Gastroesophageal sphincter (tissue), 4 donors: ENCODE measurements at regions not wholly inside any gene's neighbourhood (a gene's known extent, or its start where the extent isn't known, plus 50 kb on each side); places are given as distances from the start of the nearest gene placed in this dataset.

Source experiments
- ATAC-seq: fragments of 150-250 bp; one replicate; pipeline ENCODE4 v1.9.1; 2016; ENCODE audit warnings: mild to moderate bottlenecking, moderate library complexity
- H3K27ac ChIP-seq, 4 donors: fragments of 200-600 bp; sonication (generic) in 3 of 4; 1 replicate in 3 of 4; 2 replicates in 1 of 4; pipeline ENCODE4 v1.5.1; 2016 to 2019
- H3K27me3 ChIP-seq: fragments of 200-600 bp; sonication (generic); one replicate; pipeline ENCODE4 v1.5.1; 2019
- H3K36me3 ChIP-seq, 2 donors: fragments of 200-600 bp; sonication (generic); one replicate each; pipeline ENCODE4 v1.5.1; 2019; ENCODE audit warnings: control low read depth in 1 of 2
- H3K4me1 ChIP-seq, 3 donors: fragments of 200-600 bp; sonication (generic); 1 replicate in 2 of 3; 2 replicates in 1 of 3; pipeline ENCODE4 v1.5.1; 2016 to 2019; ENCODE audit warnings: control low read depth in 2 of 3
- H3K4me3 ChIP-seq, 2 donors: fragments of 200-600 bp; sonication (generic); one replicate each; pipeline ENCODE4 v1.5.1; 2019; ENCODE audit warnings: mild to moderate bottlenecking in 1 of 2, moderate library complexity in 1 of 2
- H3K9me3 ChIP-seq, 3 donors: fragments of 200-600 bp; sonication (generic); one replicate each; pipeline ENCODE4 v1.5.1; 2017 to 2019; ENCODE audit warnings: control low read depth in 2 of 3
- EP300 ChIP-seq: sonication (generic); formaldehyde crosslinking; IDR thresholded peaks from one replicate; pipeline ENCODE4 v1.6.1; 2017; ENCODE audit warnings: antibody characterized with exemption, mild to moderate bottlenecking
- POLR2A ChIP-seq, 2 donors: fragments of 450-650 bp; IDR thresholded peaks; one replicate each; pipeline ENCODE4 v1.6.1; 2017; ENCODE audit warnings: antibody characterized with exemption in 2 of 2, mild to moderate bottlenecking in 2 of 2, moderate library complexity in 1 of 2
- POLR2AphosphoS5 ChIP-seq: sonication (generic); formaldehyde crosslinking; IDR thresholded peaks from one replicate; pipeline ENCODE4 v1.6.1; 2017; ENCODE audit warnings: antibody characterized with exemption
- WGBS, 2 donors: methylation state at CpG; one replicate each; pipeline ENCODE4 v1.1.5; 2018; ENCODE audit warnings: low coverage in 1 of 2; 5-methylcytosine and 5-hydroxymethylcytosine counted together
- TF ChIP-seq, protein P1 (sequence below), 4 experiments: fragments of 200-600 bp in 2 of 4; fragments of 450-650 bp in 2 of 4; sonication (generic) in 1 of 4; IDR thresholded peaks; one replicate each; pipeline ENCODE4 v1.5.1; 2017 to 2019; ENCODE audit warnings: antibody characterized with exemption in 4 of 4, mild to moderate bottlenecking in 2 of 4, moderate library complexity in 2 of 4

DNA sequence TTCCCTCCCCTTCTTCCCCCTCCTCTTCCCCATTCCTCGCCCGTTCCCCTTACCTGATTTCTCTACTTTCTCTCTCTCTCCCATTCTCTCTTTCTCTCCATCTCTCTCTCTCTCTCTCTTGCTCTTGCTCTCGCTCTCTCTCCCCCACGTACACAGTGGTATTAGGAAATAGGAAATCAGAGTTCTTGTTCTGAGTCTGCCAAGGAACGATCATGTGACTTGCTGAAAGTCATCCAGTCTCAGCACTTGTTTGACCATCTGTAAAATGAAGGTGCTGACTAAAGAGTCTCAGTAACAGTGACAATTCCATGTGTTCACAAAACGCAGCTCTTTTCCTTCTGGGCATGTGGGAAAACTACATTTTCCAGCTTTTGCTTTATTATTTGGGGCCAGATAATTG lies 445.0 kb upstream of the TGFBR2 start:
- no peaks in the 10 kb centered on the region for H3K36me3 ChIP-seq
- H3K27me3 ChIP-seq, result no peaks in the 10 kb centered on the region
- no peak overlapping the region for H3K4me3 ChIP-seq
- peak; percentile 46 for TF ChIP-seq POLR2AphosphoS5
- TF ChIP-seq, protein P1, sequence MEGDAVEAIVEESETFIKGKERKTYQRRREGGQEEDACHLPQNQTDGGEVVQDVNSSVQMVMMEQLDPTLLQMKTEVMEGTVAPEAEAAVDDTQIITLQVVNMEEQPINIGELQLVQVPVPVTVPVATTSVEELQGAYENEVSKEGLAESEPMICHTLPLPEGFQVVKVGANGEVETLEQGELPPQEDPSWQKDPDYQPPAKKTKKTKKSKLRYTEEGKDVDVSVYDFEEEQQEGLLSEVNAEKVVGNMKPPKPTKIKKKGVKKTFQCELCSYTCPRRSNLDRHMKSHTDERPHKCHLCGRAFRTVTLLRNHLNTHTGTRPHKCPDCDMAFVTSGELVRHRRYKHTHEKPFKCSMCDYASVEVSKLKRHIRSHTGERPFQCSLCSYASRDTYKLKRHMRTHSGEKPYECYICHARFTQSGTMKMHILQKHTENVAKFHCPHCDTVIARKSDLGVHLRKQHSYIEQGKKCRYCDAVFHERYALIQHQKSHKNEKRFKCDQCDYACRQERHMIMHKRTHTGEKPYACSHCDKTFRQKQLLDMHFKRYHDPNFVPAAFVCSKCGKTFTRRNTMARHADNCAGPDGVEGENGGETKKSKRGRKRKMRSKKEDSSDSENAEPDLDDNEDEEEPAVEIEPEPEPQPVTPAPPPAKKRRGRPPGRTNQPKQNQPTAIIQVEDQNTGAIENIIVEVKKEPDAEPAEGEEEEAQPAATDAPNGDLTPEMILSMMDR (IDR thresholded peaks at IDR 0.05), result no peak
- WGBS, 2 donors, result 26 to 30% methylated on average over 4 to 6 of the region's 6 CpGs
- ATAC-seq, result peak; percentile 92
- H3K4me1 ChIP-seq, result peaks cover 4 to 19% (median 7%) of the 10 kb centered on the region in 3 donors
- H3K27ac ChIP-seq, result peak overlapping the region in 2 of 4 donors; percentile 13 to 15
- H3K9me3 ChIP-seq, result no peaks in the 10 kb centered on the region

- no peaks in the 10 kb centered on the region for H3K36me3 ChIP-seq
- H3K27me3 ChIP-seq, result no peaks in the 10 kb centered on the region
- no peaks in the 10 kb centered on the region for H3K9me3 ChIP-seq
- peaks cover 4 to 11% (median 7%) of the 10 kb centered on the region in 3 donors for H3K4me1 ChIP-seq
- H3K27ac ChIP-seq, result no peak overlapping the region
- no peak overlapping the region for H3K4me3 ChIP-seq
- no peak for TF ChIP-seq POLR2A (IDR thresholded peaks at IDR 0.05)
- no peak for ATAC-seq
- WGBS, 2 donors, result 74% methylated on average over 3 of the region's 3 CpGs
Observed at GRCh38 chr3:30162579-30162978, 443.8 kb upstream of the TGFBR2 start.

- H3K4me1 ChIP-seq, result peaks cover 3% of the 10 kb centered on the region in 3 donors
- H3K9me3 ChIP-seq, result no peaks in the 10 kb centered on the region
- H3K27ac ChIP-seq, result no peak overlapping the region
- ATAC-seq, result no peak
- H3K27me3 ChIP-seq, result no peaks in the 10 kb centered on the region
- no peak for TF ChIP-seq POLR2A (IDR thresholded peaks at IDR 0.05)
- H3K4me3 ChIP-seq, result no peak overlapping the region
- 80 to 84% methylated on average over 3 to 4 of the region's 4 CpGs for WGBS, 2 donors
- no peaks in the 10 kb centered on the region for H3K36me3 ChIP-seq
Observed at GRCh38 chr3:30166535-30166934, 439.9 kb upstream of the TGFBR2 start.

DNA sequence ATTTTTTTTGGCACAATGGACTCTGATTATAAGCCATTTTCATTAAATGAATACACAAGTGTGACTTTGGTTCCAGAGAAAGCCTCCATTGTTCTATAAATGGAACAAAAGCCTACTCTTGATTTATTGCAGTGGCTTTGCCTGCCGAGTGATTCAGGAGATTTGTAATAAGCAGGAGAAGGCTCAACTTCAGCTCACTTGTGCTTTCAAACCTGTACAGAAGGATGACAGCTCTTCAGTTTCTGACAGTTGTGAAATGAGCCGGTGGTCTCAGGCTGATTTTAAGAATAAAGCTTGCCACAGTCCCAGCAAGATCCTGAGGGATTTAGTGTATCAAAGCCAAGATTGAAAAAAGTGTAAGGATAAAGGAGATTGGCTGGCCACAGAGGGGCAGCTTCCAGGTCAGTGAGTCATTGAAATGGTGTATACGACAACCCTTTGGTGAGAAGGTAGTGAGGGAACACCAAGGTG lies 438.8 kb upstream of the TGFBR2 start:
- Histone ChIP-seq H3K27me3 (no peaks in the 10 kb centered on the region), H3K4me1 (no peaks in the 10 kb centered on the region), H3K4me3 (no peak overlapping the region), H3K27ac (no peak overlapping the region), H3K36me3 (no peaks in the 10 kb centered on the region), H3K9me3 (no peaks in the 10 kb centered on the region)
- TF ChIP-seq, protein P1 (IDR thresholded peaks at IDR 0.05), result no peak
- no peak for TF ChIP-seq POLR2AphosphoS5
- TF ChIP-seq POLR2A (IDR thresholded peaks at IDR 0.05), result no peak
- TF ChIP-seq EP300, result no peak
- WGBS, 2 donors, result 41 to 71% methylated on average over 1 to 3 of the region's 3 CpGs
- ATAC-seq, result no peak

DNA sequence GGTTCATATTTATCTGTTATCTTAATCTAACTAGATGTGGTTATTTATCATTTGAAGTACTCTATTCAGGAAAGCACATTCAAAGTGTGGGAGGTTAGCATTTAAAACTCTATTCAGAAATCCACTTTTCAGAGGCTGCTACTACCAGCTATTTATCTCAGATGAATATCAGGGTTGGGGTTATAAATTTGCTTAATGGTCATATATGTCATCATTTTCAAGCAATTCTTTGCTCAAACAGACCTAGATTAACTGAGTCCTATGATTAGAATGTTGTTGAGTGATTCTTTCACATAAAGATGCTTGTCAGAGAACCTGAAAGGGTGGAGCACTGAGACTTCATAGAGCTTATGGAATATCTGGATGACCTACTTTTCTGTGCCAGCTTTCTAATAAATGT lies 436.9 kb upstream of the TGFBR2 start:
- Histone ChIP-seq H3K36me3 (no peaks in the 10 kb centered on the region), H3K9me3 (no peaks in the 10 kb centered on the region), H3K27ac (no peak overlapping the region), H3K4me3 (no peak overlapping the region), H3K4me1 (no peaks in the 10 kb centered on the region), H3K27me3 (no peaks in the 10 kb centered on the region)
- TF ChIP-seq EP300, result no peak
- TF ChIP-seq, protein P1 (IDR thresholded peaks at IDR 0.05), result no peak
- no peak for TF ChIP-seq POLR2AphosphoS5
- TF ChIP-seq POLR2A (IDR thresholded peaks at IDR 0.05), result no peak
- ATAC-seq, result no peak

DNA sequence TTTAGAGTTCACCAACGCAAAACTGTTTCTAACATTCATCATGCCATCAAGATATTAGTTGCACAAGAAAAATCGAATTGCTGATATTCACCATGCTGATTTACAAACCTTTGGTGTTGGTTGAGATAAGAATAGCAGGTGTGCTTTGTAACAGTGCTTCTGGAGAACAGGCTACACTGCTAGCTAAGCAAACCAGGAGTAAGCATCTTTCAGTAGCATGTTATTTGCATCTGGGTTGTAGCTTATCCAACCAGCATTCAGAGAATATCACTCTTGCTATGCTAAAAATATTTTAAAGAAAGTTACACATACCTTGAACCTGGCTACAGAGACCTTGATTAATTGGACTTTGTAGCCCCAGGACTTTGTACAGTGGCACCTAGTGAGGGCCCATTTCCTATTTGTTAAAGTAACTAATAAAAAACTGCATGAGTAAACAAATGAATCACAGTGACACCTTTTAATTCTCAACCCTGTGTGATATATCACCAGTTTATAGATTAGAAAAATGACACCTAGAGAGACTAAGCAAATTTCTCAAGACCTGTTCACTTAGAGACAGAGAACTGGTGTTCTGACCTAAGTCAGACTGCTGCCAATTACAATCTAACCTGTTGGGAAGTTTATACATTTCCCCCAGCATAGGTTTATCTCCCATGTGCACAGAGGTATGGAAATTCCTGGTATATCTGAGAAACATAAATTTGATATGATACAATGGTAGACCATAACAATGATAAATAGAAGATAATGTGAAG lies 435.5 kb upstream of the TGFBR2 start:
- H3K4me1 ChIP-seq, result no peaks in the 10 kb centered on the region
- no peak for ATAC-seq
- H3K36me3 ChIP-seq, result no peaks in the 10 kb centered on the region
- H3K4me3 ChIP-seq, result no peak overlapping the region
- 79 to 87% methylated on average over 2 of the region's 2 CpGs for WGBS, 2 donors
- no peaks in the 10 kb centered on the region for H3K9me3 ChIP-seq
- no peak overlapping the region for H3K27ac ChIP-seq
- H3K27me3 ChIP-seq, result no peaks in the 10 kb centered on the region
- TF ChIP-seq, protein P1 (IDR thresholded peaks at IDR 0.05), result no peak
- no peak for TF ChIP-seq EP300
